HCT116 (cell line): ENCODE measurements at regions not wholly inside any gene's neighbourhood (a gene's known extent, or its start where the extent isn't known, plus 50 kb on each side); places are given as distances from the start of the nearest gene placed in this dataset.

Experiments
- ATAC-seq: fragments of 200-7000 bp; cut with Tn5 transposase; 2 replicates; pipeline ENCODE4 v1.9.1; 2020; ENCODE audit warnings: mild to moderate bottlenecking, moderate library complexity
- BruUV-seq: library from RNA; stranded (reverse); fragments of 400-500 nt; replicated peaks from 2 replicates; lab custom pipeline; 2021; lab: Mats Ljungman, UMichigan
- CTCF ChIA-PET: fragments of 300-600 bp; sonication (Branson Sonifier 250); formaldehyde crosslinking; loops from one replicate; lab custom pipeline; 2021; ENCODE audit warnings: antibody characterized with exemption; lab: Charles Lee
- POLR2A ChIA-PET: fragments of 300-600, 350-600 bp; sonication (Branson Sonifier 250); formaldehyde crosslinking; loops from one replicate; lab custom pipeline; 2021; ENCODE audit warnings: antibody characterized with exemption; lab: Charles Lee
- RAD21 ChIA-PET, 2 experiments: fragments of 300-600 bp; sonication (Branson Sonifier 250); formaldehyde crosslinking; loops; one replicate each; lab custom pipeline; 2023; ENCODE audit warnings: low total read pairs in 2 of 2; ENCODE audit not compliant: uncharacterized antibody in 2 of 2, unreplicated experiment in 2 of 2, low non-redundant PET in 1 of 2; lab: Charles Lee
- DNase-seq: peaks from one replicate; pipeline ENCODE4 v3.0.0-alpha.2; 2010; ENCODE audit warnings: low read depth, low spot score
- H2AFZ ChIP-seq: fragments of 200-600 bp; shearing (Covaris generic), sonication (generic); 2 replicates; pipeline ENCODE4 v1.6.1; 2017; ENCODE audit warnings: low read depth, mixed run types, mixed read lengths, antibody characterized with exemption, low read length; ENCODE audit not compliant: poor library complexity, severe bottlenecking
- H3K27ac ChIP-seq: 2 replicates; pipeline ENCODE4 v1.5.1; 2012; ENCODE audit warnings: low read depth, low read length
- H3K27me3 ChIP-seq: fragments of 200-600 bp; sonication (generic); 2 replicates; pipeline ENCODE4 v1.6.1; 2016; ENCODE audit warnings: mixed run types, low read length, mixed read lengths; ENCODE audit not compliant: insufficient read depth
- H3K36me3 ChIP-seq, 2 experiments: fragments of 200-500 bp in 1 of 2; fragments of 200-600 bp in 1 of 2; sonication (Bioruptor generic) in 1 of 2; sonication (generic) in 1 of 2; 2 replicates each; pipeline versions ENCODE4 v1.5.1 to v1.6.1; 2014 to 2016; ENCODE audit warnings: low read length in 2 of 2, inconsistent platforms in 1 of 2, mixed read lengths in 1 of 2, mixed run types in 1 of 2; ENCODE audit not compliant: insufficient read depth in 2 of 2, control insufficient read depth in 1 of 2
- H3K4me1 ChIP-seq, 2 experiments: fragments of 200-600 bp in 1 of 2; sonication (generic) in 1 of 2; 2 replicates each; pipeline versions ENCODE4 v1.5.1 to v1.6.1; 2012 to 2017; ENCODE audit warnings: low read length in 2 of 2, inconsistent platforms in 1 of 2, mild to moderate bottlenecking in 1 of 2, mixed read lengths in 1 of 2, mixed run types in 1 of 2, moderate library complexity in 1 of 2; ENCODE audit not compliant: insufficient read depth in 2 of 2, control insufficient read depth in 1 of 2
- H3K4me2 ChIP-seq: fragments of 200-600 bp; sonication (generic); 2 replicates; pipeline ENCODE4 v1.6.1; 2017; ENCODE audit warnings: mixed run types, low read length, mixed read lengths
- H3K4me3 ChIP-seq, 2 experiments: fragments of 200-600 bp in 1 of 2; sonication (generic) in 1 of 2; replicated peaks in 1 of 2; 2 replicates each; pipeline ENCODE4 v1.5.1; 2011 to 2016; ENCODE audit warnings: low read length in 2 of 2, control low read depth in 1 of 2, low read depth in 1 of 2, mild to moderate bottlenecking in 1 of 2, mixed read lengths in 1 of 2, mixed run types in 1 of 2
- H3K79me2 ChIP-seq: fragments of 200-600 bp; sonication (generic); 2 replicates; pipeline ENCODE4 v1.6.1; 2017; ENCODE audit warnings: mild to moderate bottlenecking, mixed run types, low read length, moderate library complexity, mixed read lengths; ENCODE audit not compliant: insufficient read depth
- H3K9ac ChIP-seq: fragments of 200-600 bp; sonication (generic); 2 replicates; pipeline ENCODE4 v1.6.1; 2016; ENCODE audit warnings: low read length, mixed read lengths
- H3K9me2 ChIP-seq: fragments of 200-600 bp; sonication (generic), shearing (Covaris generic); 2 replicates; pipeline ENCODE4 v1.6.1; 2017; ENCODE audit warnings: mixed run types, mild to moderate bottlenecking, moderate library complexity; ENCODE audit not compliant: insufficient read depth
- H3K9me3 ChIP-seq, 2 experiments: fragments of 200-500 bp in 1 of 2; fragments of 200-600 bp in 1 of 2; sonication (Bioruptor generic) in 1 of 2; sonication (generic) in 1 of 2; 2 replicates each; pipeline ENCODE4 v1.6.1; 2014 to 2017; ENCODE audit warnings: low read length in 2 of 2, mixed read lengths in 2 of 2, inconsistent platforms in 1 of 2, low read depth in 1 of 2, mild to moderate bottlenecking in 1 of 2, mixed run types in 1 of 2, moderate library complexity in 1 of 2; ENCODE audit not compliant: control insufficient read depth in 1 of 2, insufficient read depth in 1 of 2
- H4K20me1 ChIP-seq: fragments of 200-600 bp; sonication (generic), shearing (Covaris generic); 2 replicates; pipeline ENCODE4 v1.6.1; 2017; ENCODE audit warnings: mixed run types, mild to moderate bottlenecking, moderate library complexity; ENCODE audit not compliant: insufficient read depth
- ELF1 ChIP-seq: IDR thresholded peaks from 2 replicates; pipeline ENCODE4 v1.6.1; 2012; ENCODE audit warnings: low read depth, borderline replicate concordance
- EZH2phosphoT487 ChIP-seq: fragments of 200-600 bp; IDR thresholded peaks from 2 replicates; pipeline ENCODE4 v1.6.1; 2018; ENCODE audit warnings: antibody characterized with exemption, borderline replicate concordance
- intact Hi-C: fragments of 100-400 bp; cut with micrococcal nuclease; formaldehyde crosslinking; loops from 2 replicates; pipeline ENCODE4 v1.10.0; 2022
- TF ChIP-seq, protein P1 (sequence below), 3 experiments: fragments of 200-600 bp in 1 of 3; sonication (generic) in 1 of 3; IDR thresholded peaks in 2 of 3; conservative IDR thresholded peaks in 1 of 3; 2 replicates each; pipeline ENCODE4 v1.5.1; 2012 to 2017; ENCODE audit warnings: low read depth in 2 of 3, low read length in 2 of 3, antibody characterized with exemption in 1 of 3, borderline replicate concordance in 1 of 3, control low read depth in 1 of 3, mild to moderate bottlenecking in 1 of 3, mixed read lengths in 1 of 3, mixed run types in 1 of 3, moderate library complexity in 1 of 3; ENCODE audit not compliant: insufficient read depth in 1 of 3
- TF ChIP-seq, protein P2 (sequence below): IDR thresholded peaks from 2 replicates; pipeline ENCODE4 v1.6.1; 2012

DNA sequence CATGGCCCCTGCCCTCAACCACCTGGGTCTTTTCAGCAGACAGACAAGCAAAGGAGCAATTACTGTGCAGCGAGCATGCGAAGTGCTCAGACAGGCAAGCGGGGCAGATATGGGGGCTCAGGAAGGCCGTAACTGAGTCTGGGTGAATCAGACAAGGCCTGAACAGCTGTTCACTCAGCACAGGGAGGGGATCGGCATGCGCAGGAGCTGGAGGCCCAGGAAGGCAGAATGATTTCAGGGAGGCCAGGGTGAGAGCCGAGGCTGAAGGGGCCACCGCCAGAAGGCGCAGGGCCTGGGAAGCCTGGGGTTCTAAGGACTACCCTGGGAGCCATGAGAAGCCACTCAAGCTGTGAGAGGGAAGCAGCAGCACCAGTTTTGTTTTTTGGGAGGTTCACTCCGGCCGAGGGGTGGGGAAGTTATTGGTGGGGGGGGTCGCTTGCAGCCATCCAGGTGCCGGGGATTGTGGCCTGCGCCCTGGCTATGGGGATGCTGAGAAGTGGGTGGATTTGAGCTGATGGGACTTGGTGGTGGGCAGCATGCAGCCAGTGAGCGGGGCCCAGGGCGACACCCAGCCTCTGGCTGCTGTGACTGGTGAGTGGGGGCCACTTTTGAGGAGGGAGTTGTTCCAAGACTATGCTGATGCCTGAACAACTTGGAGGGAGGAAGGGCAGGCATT, 132.2 kb downstream of the TSN start:
- no peak overlapping the region for H2AFZ ChIP-seq
- no peaks in the 10 kb centered on the region for H3K79me2 ChIP-seq
- H3K27ac ChIP-seq: no peak overlapping the region
- no peak overlapping the region for H3K4me3 ChIP-seq
- peak; percentile 57 for ATAC-seq
- DNase-seq: no peak
- no TSS peak for BruUV-seq
- H3K9ac ChIP-seq: no peak overlapping the region
- H4K20me1 ChIP-seq: no peaks in the 10 kb centered on the region
- ChIA-PET RAD21 (no interaction called here), CTCF (interaction anchor here (1.2 kb wide), 1 partner anchor 14 kb away, joined by 3 read pairs; no protein-coding TSS in a partner anchor), POLR2A (no interaction called here)
- intact Hi-C loops: no loop called here
- no peak for TF ChIP-seq ELF1
- TF ChIP-seq, all 23 proteins: peak for 0
- no peaks in the 10 kb centered on the region for H3K4me1 ChIP-seq
- H3K9me3 ChIP-seq: no peaks in the 10 kb centered on the region
- H3K9me2 ChIP-seq: no peaks in the 10 kb centered on the region
- peaks cover 20% of the 10 kb centered on the region for H3K27me3 ChIP-seq
- H3K4me2 ChIP-seq: no peak overlapping the region
- H3K36me3 ChIP-seq: no peaks in the 10 kb centered on the region

DNA sequence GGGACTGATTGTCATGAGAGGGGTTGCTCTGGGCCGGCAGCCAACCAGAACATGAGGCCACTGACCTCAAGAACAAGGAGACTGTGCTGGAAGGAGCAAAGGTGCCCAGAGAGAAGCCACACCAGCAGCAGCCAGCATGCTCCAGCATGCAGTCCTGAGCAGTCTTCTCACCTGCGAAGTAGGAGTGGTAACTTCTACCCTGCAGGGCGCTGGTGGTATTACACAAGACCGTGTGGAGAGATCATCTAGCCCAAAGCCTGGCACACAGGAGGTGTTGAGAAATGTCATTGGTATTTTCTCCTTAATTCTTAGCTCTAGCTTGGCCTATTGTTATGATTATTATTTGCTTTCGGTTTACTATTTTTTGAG, 132.7 kb downstream of the TSN start:
- RAD21 ChIA-PET: no interaction called here
- H3K4me2 ChIP-seq: no peak overlapping the region
- POLR2A ChIA-PET: no interaction called here
- no TSS peak for BruUV-seq
- TF ChIP-seq, protein P1, sequence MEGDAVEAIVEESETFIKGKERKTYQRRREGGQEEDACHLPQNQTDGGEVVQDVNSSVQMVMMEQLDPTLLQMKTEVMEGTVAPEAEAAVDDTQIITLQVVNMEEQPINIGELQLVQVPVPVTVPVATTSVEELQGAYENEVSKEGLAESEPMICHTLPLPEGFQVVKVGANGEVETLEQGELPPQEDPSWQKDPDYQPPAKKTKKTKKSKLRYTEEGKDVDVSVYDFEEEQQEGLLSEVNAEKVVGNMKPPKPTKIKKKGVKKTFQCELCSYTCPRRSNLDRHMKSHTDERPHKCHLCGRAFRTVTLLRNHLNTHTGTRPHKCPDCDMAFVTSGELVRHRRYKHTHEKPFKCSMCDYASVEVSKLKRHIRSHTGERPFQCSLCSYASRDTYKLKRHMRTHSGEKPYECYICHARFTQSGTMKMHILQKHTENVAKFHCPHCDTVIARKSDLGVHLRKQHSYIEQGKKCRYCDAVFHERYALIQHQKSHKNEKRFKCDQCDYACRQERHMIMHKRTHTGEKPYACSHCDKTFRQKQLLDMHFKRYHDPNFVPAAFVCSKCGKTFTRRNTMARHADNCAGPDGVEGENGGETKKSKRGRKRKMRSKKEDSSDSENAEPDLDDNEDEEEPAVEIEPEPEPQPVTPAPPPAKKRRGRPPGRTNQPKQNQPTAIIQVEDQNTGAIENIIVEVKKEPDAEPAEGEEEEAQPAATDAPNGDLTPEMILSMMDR (IDR thresholded peaks at IDR 0.05 in 2 of 3, conservative IDR thresholded peaks at IDR 0.05 in 1 of 3; ENCODE audit: borderline replicate concordance in 1 of 3, insufficient read depth in 1 of 3, low read depth in 2 of 3, low read length in 2 of 3): peak in 2 of 3 experiments; percentile 67 to 75; a peak in 4 of 6 replicates
- TF ChIP-seq EZH2phosphoT487: no peak
- TF ChIP-seq, protein P2, sequence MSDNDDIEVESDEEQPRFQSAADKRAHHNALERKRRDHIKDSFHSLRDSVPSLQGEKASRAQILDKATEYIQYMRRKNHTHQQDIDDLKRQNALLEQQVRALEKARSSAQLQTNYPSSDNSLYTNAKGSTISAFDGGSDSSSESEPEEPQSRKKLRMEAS: peak; percentile 72
- TF ChIP-seq, all 23 proteins: peak for 2
- H3K79me2 ChIP-seq: no peaks in the 10 kb centered on the region
- H3K27me3 ChIP-seq: peaks cover 20% of the 10 kb centered on the region
- H3K27ac ChIP-seq: no peak overlapping the region
- peak; percentile 99 for ATAC-seq
- H3K4me1 ChIP-seq: no peaks in the 10 kb centered on the region
- H3K9ac ChIP-seq: no peak overlapping the region
- no peak overlapping the region for H3K4me3 ChIP-seq
- CTCF ChIA-PET: interaction anchor here (1.2 kb wide), 1 partner anchor 14 kb away, joined by 3 read pairs; no protein-coding TSS in a partner anchor
- intact Hi-C loops: no loop called here
- DNase-seq: peak; percentile 37
- H4K20me1 ChIP-seq: no peaks in the 10 kb centered on the region
- no peaks in the 10 kb centered on the region for H3K9me3 ChIP-seq
- H3K36me3 ChIP-seq: no peaks in the 10 kb centered on the region
- H3K9me2 ChIP-seq: no peaks in the 10 kb centered on the region
- H2AFZ ChIP-seq: no peak overlapping the region
